Astrocyte of the spinal cord (primary cell): ENCODE measurements at regions not wholly inside any gene's neighbourhood (a gene's known extent, or its start where the extent isn't known, plus 50 kb on each side); places are given as distances from the start of the nearest gene placed in this dataset.

Experiments
- DNase-seq: peaks from one replicate; pipeline ENCODE4 v3.0.0; 2011; ENCODE audit warnings: low read depth, low spot score
- H3K4me3 ChIP-seq: 2 replicates; pipeline ENCODE4 v1.5.1; 2011; ENCODE audit warnings: low read depth, mild to moderate bottlenecking, low read length, moderate library complexity
- in situ Hi-C: cut with HindIII; loops from 2 replicates; pipeline ENCODE4 v1.10.0; 2017; ENCODE audit warnings: low sequenced_read_pairs
- TF ChIP-seq, protein P1 (sequence below): IDR thresholded peaks from 2 replicates; pipeline ENCODE4 v1.5.1; 2012; ENCODE audit warnings: low read depth, mild to moderate bottlenecking, low read length, inconsistent platforms

DNA sequence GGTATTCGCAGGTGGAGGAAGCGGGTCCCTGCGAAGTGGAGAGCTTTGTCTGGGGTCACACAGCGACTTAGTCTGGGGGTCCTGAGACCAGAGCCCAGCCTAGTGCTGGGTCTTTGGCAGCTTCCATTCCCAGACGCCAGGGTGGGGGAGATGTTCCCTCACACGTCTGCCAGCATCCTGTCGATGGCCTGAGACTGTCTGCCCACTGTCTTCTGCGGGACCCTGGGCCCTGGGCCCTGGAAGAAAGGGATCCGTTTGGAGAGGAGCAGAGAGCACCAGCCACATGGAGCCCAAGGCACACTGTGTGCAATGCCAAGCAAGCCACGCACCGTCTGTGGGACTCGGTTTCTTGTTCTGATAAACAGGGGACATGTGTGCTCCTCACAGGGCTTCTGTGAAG is 197.2 kb downstream of the KIF26A start:
- TF ChIP-seq, protein P1, sequence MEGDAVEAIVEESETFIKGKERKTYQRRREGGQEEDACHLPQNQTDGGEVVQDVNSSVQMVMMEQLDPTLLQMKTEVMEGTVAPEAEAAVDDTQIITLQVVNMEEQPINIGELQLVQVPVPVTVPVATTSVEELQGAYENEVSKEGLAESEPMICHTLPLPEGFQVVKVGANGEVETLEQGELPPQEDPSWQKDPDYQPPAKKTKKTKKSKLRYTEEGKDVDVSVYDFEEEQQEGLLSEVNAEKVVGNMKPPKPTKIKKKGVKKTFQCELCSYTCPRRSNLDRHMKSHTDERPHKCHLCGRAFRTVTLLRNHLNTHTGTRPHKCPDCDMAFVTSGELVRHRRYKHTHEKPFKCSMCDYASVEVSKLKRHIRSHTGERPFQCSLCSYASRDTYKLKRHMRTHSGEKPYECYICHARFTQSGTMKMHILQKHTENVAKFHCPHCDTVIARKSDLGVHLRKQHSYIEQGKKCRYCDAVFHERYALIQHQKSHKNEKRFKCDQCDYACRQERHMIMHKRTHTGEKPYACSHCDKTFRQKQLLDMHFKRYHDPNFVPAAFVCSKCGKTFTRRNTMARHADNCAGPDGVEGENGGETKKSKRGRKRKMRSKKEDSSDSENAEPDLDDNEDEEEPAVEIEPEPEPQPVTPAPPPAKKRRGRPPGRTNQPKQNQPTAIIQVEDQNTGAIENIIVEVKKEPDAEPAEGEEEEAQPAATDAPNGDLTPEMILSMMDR = no peak
- in situ Hi-C loops = no loop called here
- H3K4me3 ChIP-seq = no peak overlapping the region
- DNase-seq = no peak

DNA sequence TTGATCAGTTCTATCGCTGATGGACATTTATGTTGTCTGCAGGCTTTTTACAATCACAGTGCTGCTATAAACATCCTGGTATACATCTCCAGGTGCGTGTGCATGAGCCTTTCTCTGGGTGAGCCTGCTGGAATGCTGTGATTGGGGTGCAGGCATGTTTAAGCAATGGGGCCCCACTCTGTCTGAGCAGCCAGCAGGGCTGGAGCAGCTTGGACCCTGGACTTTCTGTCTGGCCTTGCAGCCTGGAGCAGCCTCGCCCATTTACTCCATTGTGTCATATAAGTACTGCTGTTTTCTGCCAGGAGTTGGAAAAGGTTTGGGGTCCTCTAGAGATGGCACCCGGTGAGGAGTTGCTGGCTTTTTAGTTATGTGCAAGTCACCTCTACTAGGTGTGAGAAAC is 199.0 kb downstream of the KIF26A start:
- in situ Hi-C loops = no loop called here
- DNase-seq = no peak
- no peak overlapping the region for H3K4me3 ChIP-seq
- TF ChIP-seq, protein P1 = no peak

DNA sequence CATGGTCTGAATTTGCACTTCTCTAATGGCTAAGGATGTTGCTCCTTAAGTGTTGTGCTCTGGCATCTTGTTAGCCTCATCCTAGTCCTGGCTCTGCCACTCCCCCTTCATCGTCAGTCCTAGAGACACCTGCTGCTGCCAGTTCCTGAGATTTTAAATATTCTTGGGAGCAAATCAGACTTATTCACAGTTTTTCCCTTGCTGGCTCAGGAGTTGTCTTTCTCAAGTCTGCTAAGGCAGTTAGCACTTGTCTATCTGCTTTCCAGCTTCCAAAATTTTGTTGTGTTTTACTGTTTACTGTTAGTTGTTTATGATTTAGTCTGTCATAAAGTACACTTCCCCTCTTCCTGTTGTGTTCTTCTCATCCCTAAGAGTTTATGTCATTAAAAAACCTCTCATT is 201.0 kb downstream of the KIF26A start:
- no peak overlapping the region for H3K4me3 ChIP-seq
- no peak for DNase-seq
- TF ChIP-seq, protein P1 = no peak
- in situ Hi-C loops = no loop called here

DNA sequence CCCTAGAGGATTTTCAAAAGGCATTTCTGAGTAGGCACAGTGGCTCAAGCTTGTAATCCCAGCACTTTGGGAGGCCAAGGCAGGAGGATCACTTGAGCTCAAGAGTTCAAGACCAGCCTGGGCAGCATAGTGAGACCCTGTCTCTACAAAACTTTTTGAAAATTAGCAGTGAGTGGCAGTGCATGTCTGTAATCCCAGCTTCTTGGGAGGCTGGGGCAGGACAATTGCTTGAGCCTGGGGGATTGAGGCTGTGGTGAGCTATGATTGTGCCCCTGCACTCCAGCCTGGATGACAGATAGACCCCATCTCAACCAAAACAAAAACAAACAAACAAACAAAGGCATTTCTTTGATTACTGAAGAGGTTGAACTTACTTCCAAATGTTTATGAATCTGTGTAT is 201.4 kb downstream of the KIF26A start:
- TF ChIP-seq, protein P1 = no peak
- in situ Hi-C loops = no loop called here
- H3K4me3 ChIP-seq = no peak overlapping the region
- no peak for DNase-seq

DNA sequence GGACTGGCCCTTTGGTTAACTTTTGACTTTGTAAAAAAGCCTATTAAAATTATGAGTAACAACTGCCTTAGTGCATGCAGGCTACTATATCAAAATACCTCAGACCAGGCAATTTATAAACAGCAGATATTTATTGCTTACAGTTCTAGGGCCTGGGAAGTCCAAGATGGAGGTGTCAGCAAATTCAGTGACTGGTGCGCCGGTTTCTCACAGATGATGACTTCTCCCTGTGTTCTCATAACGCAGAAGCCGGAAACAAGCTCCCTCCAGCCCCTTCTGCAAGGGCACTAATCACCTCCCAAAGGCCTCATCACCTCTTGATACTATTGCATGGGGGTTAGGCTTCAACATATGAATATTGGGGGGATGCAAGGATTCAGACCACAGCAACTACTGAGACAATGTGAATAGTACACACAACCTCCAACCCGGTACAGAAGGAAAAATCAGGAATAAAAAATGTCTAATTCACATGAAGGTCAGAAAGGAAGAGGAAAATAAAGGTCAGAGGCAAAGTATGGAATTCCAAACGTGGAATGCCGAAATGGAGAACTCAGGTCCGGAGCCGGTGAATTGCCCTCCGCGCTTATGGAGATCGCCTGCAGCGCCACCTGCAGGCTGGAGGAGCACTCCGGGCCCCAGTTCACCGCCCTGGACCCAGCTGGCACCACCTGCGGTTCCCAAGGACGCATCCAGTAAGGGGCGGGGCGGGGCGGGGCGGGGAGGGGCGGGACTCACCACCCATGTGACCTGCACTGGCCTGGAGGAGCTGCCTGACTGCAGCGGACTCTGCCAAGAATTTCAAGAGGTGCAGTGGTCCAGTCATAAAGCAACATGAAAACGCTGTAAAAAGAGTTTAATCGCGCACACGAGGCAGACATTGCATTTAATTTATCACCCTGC is 203.4 kb downstream of the KIF26A start:
- DNase-seq = no peak
- no peak overlapping the region for H3K4me3 ChIP-seq
- in situ Hi-C loops = no loop called here
- TF ChIP-seq, protein P1 = no peak

DNA sequence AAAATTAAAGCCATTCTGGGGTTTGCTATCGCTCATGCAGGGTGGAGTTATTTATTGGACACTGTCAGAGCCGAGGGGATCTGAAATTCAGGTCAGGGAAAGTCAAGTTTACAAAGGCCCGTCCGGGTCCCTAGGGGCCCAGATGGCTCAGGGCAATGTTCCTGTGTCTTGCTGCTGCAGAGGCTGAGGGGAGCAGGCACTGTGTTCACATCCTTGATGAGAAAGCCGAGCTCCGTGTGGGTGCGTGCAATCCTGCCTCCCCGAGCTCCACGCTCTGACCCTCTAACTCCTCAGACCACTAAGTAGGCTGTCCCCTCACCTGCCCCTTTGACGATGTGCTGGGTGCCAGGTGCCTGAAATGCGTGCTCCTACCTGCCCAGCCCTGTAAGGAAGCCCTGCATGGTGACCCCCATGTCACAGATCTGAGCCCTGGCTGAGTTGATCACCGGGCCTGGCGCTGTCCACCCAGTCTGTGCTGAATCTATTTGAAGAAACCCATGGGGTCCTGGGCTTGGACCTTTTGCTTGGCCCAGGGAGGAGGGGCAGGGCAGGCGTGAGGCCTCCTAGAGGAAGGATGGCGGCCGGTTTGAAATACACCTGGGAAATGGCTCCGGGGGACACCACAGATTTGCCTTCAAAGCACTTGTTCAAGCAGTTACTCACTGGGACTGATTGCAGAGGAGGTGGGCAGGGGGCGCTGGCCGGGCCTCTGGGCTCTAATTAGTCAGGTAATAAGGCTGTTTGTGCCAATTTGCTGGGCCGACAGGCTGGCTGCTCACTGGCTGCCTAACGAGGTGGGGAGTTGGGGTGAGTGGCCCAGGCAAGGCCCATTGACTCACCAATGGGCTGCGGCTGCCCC is 204.3 kb downstream of the KIF26A start:
- in situ Hi-C loops = no loop called here
- TF ChIP-seq, protein P1 = no peak
- DNase-seq = no peak

More for the DNA sequence above, 204.3 kb downstream of the KIF26A start:
- H3K4me3 ChIP-seq = no peak overlapping the region
